ENCODE measurements at regions not wholly inside any gene's neighbourhood (a gene's known extent, or its start where the extent isn't known, plus 50 kb on each side); places are given as distances from the start of the nearest gene placed in this dataset.

- intact Hi-C loops (cut with DNase I): no loop called here
- peak in 2 of 4 donors; percentile 34 to 42 for ATAC-seq
- peak in 3 of 5 donors; percentile 12 to 31 (median 31) for DNase-seq
- WGBS, 4 donors: 59 to 81% (median 71%) methylated on average over 4 of the region's 4 CpGs
- no peaks in the 10 kb centered on the region for H3K4me1 ChIP-seq
- H3K36me3 ChIP-seq: no peaks in the 10 kb centered on the region
- TF ChIP-seq, protein P1, sequence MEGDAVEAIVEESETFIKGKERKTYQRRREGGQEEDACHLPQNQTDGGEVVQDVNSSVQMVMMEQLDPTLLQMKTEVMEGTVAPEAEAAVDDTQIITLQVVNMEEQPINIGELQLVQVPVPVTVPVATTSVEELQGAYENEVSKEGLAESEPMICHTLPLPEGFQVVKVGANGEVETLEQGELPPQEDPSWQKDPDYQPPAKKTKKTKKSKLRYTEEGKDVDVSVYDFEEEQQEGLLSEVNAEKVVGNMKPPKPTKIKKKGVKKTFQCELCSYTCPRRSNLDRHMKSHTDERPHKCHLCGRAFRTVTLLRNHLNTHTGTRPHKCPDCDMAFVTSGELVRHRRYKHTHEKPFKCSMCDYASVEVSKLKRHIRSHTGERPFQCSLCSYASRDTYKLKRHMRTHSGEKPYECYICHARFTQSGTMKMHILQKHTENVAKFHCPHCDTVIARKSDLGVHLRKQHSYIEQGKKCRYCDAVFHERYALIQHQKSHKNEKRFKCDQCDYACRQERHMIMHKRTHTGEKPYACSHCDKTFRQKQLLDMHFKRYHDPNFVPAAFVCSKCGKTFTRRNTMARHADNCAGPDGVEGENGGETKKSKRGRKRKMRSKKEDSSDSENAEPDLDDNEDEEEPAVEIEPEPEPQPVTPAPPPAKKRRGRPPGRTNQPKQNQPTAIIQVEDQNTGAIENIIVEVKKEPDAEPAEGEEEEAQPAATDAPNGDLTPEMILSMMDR (IDR thresholded peaks at IDR 0.05): no peak
- no peak for TF ChIP-seq POLR2A (IDR thresholded peaks at IDR 0.05)
- H3K9me3 ChIP-seq: no peaks in the 10 kb centered on the region
- no peak overlapping the region for H3K27ac ChIP-seq
- no peaks in the 10 kb centered on the region for H3K27me3 ChIP-seq
- no peak overlapping the region for H3K4me3 ChIP-seq
Measured at GRCh38 chr2:149902081-149902480, 314.5 kb upstream of the MMADHC start.

DNA sequence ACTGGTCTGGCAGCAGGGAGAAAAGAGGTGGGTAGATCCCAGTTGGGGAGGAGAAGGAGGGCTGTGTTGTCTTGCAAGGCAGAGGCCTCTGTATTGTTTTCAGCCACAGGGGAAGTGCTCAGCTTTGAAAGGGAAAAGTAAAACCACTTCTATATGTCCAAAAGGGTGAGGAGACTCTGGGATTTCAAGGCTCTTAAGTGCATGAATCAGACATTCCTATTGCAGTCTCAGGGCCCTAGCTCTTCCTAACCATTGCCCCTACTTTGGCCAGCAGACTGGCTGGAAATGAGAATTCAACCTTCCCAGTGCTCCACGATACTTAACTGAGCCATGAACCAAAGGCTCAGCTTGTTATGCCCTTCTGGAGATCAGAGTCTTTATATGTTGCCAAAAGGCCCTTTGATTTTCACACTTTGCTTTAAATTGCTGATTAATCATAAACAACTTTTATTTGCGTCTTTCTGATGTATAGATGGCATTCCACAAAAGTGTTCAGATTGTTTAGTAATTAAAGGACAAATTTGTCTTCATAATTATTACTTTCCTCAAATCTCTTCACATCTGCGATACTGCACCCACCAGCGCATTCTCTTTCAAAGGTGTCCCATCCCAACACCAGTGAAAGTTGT, 313.8 kb upstream of the MMADHC start:
- Histone ChIP-seq H3K4me3 (no peak overlapping the region), H3K27ac (no peak overlapping the region), H3K4me1 (no peaks in the 10 kb centered on the region), H3K27me3 (no peaks in the 10 kb centered on the region), H3K9me3 (no peaks in the 10 kb centered on the region), H3K36me3 (no peaks in the 10 kb centered on the region)
- ATAC-seq: no peak
- DNase-seq: no peak
- TF ChIP-seq POLR2A (IDR thresholded peaks at IDR 0.05): no peak
- TF ChIP-seq, protein P1 (IDR thresholded peaks at IDR 0.05): no peak
- intact Hi-C loops (cut with DNase I): no loop called here
- WGBS, 4 donors: 94 to 97% (median 96%) methylated on average over 4 of the region's 4 CpGs

DNA sequence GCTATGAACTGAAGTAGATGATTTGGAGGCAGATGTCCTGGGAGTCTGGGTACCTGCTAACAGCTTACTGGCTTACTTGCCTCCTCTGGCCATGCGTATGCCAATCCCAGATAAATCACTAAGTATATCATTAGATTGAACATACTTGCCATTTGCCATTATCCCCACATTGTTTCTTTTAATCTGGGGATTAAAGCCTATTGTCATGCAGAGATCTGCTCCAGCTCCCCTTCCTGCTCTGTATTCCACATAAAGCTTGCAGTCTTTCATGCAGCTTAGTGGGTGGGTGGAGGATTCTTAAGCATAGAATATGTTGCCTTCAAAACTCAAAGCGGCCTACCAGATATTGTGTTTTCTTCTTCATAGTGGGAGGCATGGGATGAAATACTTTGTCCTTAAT, 311.8 kb upstream of the MMADHC start:
- Histone ChIP-seq H3K36me3 (no peaks in the 10 kb centered on the region), H3K4me1 (no peaks in the 10 kb centered on the region), H3K27ac (no peak overlapping the region), H3K4me3 (no peak overlapping the region), H3K9me3 (no peaks in the 10 kb centered on the region), H3K27me3 (no peaks in the 10 kb centered on the region)
- intact Hi-C loops (cut with DNase I): no loop called here
- DNase-seq: no peak
- no peak for ATAC-seq
- TF ChIP-seq POLR2A (IDR thresholded peaks at IDR 0.05): no peak
- TF ChIP-seq, protein P1 (IDR thresholded peaks at IDR 0.05): no peak
- WGBS, 4 donors: 96 to 100% (median 98%) methylated on average over 2 of the region's 2 CpGs

GRCh38 chr2:149894760-149895159, 307.2 kb upstream of the MMADHC start:
- TF ChIP-seq, protein P1 (IDR thresholded peaks at IDR 0.05): no peak
- TF ChIP-seq POLR2A (IDR thresholded peaks at IDR 0.05): no peak
- Histone ChIP-seq H3K27me3 (no peaks in the 10 kb centered on the region), H3K9me3 (no peaks in the 10 kb centered on the region), H3K4me3 (no peak overlapping the region), H3K4me1 (no peaks in the 10 kb centered on the region), H3K27ac (no peak overlapping the region), H3K36me3 (no peaks in the 10 kb centered on the region)
- intact Hi-C loops (cut with DNase I): no loop called here
- DNase-seq: no peak
- ATAC-seq: peak in 2 of 4 donors; percentile 12 to 31
- WGBS, 4 donors: 77 to 90% (median 82%) methylated on average over 5 of the region's 5 CpGs
